ENCODE measurements at regions not wholly inside any gene's neighbourhood (a gene's known extent, or its start where the extent isn't known, plus 50 kb on each side); places are given as distances from the start of the nearest gene placed in this dataset.

GRCh38 chr5:58025809-58026208 lies 434.1 kb downstream of the PLK2 start:
- TF ChIP-seq CTCF (optimal IDR thresholded peaks at IDR 0.05 in 1 of 3, IDR thresholded peaks at IDR 0.05 in 1 of 3, conservative IDR thresholded peaks at IDR 0.05 in 1 of 3; ENCODE audit: extremely low read depth in 1 of 3, insufficient read depth in 2 of 3, low read length in 3 of 3) (no peak), EZH2 (IDR thresholded peaks at IDR 0.05; ENCODE audit: low read length) (no peak)
